PFSK-1 (cell line): ENCODE measurements at regions not wholly inside any gene's neighbourhood (a gene's known extent, or its start where the extent isn't known, plus 50 kb on each side); places are given as distances from the start of the nearest gene placed in this dataset.

ENCODE experiments used
- FOXP2 ChIP-seq: optimal IDR thresholded peaks from 2 replicates; pipeline ENCODE3; 2011; ENCODE audit warnings: borderline replicate concordance, control low read depth, inconsistent platforms; ENCODE audit not compliant: insufficient read depth; ENCODE audit errors: extremely low read length, extremely low read depth
- POLR2AphosphoS5 ChIP-seq: IDR thresholded peaks from 2 replicates; pipeline ENCODE4 v1.6.1; 2012; ENCODE audit warnings: low read depth, mild to moderate bottlenecking, control low read depth, low read length, moderate library complexity
- SIN3A ChIP-seq: IDR thresholded peaks from 2 replicates; pipeline ENCODE4 v1.6.1; 2012; ENCODE audit warnings: mild to moderate bottlenecking, low read length, moderate library complexity, borderline replicate concordance; ENCODE audit not compliant: insufficient read depth
- TAF1 ChIP-seq: IDR thresholded peaks from 2 replicates; pipeline ENCODE4 v1.6.1; 2012; ENCODE audit warnings: low read length, control low read depth, borderline replicate concordance; ENCODE audit not compliant: insufficient read depth
- TF ChIP-seq, protein P1 (sequence below), 2 experiments: IDR thresholded peaks; 2 replicates each; pipeline versions ENCODE4 v1.6.1 to v1.8.0; 2011 to 2012; ENCODE audit warnings: low read depth in 2 of 2, low read length in 2 of 2, control low read depth in 1 of 2, inconsistent platforms in 1 of 2, mild to moderate bottlenecking in 1 of 2, moderate library complexity in 1 of 2; ENCODE audit not compliant: insufficient read depth in 1 of 2

DNA sequence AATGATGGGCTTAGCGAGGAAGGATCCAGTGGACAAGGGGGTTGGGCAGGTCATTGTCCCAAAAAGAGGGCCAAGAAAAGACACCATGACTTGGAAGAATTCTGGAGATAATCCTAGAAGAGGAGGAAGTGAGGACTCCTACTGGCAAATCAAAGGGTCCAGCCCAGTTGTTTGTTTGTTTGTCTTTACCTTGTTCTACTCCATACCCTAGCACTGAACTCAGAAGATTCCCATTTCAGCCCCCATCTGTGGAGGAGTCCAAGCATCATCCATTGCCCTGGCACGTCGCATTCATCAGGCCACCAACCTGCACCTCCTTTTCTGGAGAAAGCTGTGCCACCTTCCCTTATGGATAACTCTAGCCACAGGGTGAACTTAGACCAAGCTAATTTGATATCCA, 326.2 kb downstream of the EN1 start:
- no peak for TF ChIP-seq POLR2AphosphoS5

DNA sequence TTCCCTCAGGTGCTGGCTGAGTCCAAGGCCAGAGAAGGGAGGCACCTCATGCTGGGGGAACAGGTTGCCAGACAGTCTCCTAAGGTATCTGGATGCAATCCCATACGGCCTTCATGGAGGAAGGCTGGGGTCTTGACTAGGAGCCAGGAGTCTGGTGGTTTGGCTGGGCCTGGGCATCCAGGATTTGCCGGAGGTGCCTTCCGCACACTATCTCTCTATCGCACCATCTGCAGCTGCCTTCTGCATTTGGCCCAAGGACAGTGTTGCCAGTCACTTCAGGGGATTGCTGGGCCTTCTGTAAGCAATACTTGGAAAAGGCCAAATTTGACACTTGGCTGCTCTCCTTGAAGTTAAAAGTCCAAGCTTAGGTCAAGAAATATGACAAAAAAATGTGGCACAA, 327.2 kb downstream of the EN1 start:
- TF ChIP-seq, protein P1, sequence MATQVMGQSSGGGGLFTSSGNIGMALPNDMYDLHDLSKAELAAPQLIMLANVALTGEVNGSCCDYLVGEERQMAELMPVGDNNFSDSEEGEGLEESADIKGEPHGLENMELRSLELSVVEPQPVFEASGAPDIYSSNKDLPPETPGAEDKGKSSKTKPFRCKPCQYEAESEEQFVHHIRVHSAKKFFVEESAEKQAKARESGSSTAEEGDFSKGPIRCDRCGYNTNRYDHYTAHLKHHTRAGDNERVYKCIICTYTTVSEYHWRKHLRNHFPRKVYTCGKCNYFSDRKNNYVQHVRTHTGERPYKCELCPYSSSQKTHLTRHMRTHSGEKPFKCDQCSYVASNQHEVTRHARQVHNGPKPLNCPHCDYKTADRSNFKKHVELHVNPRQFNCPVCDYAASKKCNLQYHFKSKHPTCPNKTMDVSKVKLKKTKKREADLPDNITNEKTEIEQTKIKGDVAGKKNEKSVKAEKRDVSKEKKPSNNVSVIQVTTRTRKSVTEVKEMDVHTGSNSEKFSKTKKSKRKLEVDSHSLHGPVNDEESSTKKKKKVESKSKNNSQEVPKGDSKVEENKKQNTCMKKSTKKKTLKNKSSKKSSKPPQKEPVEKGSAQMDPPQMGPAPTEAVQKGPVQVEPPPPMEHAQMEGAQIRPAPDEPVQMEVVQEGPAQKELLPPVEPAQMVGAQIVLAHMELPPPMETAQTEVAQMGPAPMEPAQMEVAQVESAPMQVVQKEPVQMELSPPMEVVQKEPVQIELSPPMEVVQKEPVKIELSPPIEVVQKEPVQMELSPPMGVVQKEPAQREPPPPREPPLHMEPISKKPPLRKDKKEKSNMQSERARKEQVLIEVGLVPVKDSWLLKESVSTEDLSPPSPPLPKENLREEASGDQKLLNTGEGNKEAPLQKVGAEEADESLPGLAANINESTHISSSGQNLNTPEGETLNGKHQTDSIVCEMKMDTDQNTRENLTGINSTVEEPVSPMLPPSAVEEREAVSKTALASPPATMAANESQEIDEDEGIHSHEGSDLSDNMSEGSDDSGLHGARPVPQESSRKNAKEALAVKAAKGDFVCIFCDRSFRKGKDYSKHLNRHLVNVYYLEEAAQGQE (IDR thresholded peaks at IDR 0.05; ENCODE audit: insufficient read depth in 1 of 2, low read depth in 2 of 2, low read length in 2 of 2) = no peak
- no peak for TF ChIP-seq TAF1

DNA sequence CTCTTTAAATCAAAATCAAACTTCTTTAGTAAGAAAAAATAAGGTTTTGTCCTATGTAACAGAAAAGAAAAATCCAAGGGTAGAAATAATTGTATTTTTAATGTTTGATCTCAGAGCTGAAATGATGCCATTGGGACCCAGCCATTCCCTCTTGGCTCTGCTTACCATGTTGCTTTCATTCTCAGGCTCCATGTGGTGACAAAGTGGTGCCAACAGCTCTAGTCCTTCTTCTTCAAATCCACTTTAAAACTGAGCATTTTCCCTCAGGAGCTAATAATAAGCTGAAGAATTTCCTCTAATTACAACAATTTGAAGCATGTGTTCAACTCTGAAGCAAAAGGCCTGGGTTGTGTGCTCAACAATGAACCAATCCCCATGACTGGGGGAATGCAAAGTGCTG, 327.9 kb downstream of the EN1 start:
- TF ChIP-seq, protein P1 (IDR thresholded peaks at IDR 0.05; ENCODE audit: insufficient read depth in 1 of 2, low read depth in 2 of 2, low read length in 2 of 2) = no peak
- no peak for TF ChIP-seq TAF1
- no peak for TF ChIP-seq SIN3A
- no peak for TF ChIP-seq FOXP2
- no peak for TF ChIP-seq POLR2AphosphoS5

DNA sequence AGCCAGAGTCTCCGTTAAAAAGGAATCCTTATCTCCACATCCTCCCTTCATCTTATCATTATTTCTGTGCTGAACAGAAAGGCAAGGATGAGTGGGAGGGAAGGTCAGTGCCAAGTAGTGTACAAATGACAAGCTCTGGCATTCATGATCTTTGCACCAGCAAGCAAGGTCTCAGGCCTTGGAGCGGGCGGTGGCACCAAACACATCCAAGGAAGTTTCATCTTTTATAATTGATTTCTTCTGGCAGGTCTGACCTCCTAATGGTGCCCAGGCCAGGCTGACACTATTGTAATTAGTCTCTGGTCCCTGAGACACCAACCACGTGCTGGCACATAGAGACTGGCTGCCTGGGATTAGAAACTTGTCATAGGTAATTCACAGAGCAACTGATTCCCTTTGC, 336.6 kb downstream of the EN1 start:
- TF ChIP-seq SIN3A (no peak), POLR2AphosphoS5 (no peak), TAF1 (no peak)
- TF ChIP-seq, protein P1 (IDR thresholded peaks at IDR 0.05; ENCODE audit: insufficient read depth in 1 of 2, low read depth in 2 of 2, low read length in 2 of 2) = no peak

DNA sequence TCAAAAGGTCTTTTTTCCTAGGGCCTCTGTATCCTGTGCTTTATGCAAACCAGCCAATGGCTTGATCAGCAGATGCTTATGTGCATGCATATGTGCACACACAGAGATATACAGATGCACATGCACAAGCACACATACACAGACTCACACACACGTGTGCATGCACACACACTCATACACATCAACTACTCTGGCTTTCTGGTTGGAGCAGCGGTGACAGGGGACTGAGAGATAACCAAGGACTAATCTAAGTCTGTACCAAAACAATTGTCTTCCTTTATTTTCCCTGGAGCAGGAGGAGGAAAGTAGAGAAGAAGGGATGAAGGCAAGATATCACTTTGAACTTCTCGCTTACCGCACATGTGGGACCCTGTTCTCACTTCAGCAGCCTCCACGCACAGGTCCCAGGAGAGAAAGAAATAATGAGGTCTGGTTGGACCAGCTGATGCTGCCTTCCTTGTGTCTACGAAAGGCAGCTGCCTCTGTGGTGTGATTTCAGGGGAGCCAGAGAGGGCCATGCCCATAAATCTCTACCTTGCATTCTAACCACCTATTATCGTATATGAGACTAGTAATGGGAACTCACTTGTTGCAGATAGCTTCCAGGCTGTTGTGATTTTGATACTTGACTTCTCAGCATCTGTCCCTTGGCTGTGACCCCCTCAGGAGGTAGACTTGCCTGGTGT, 338.0 kb downstream of the EN1 start:
- no peak for TF ChIP-seq FOXP2
- TF ChIP-seq, protein P1 (IDR thresholded peaks at IDR 0.05; ENCODE audit: insufficient read depth in 1 of 2, low read depth in 2 of 2, low read length in 2 of 2) = no peak
- TF ChIP-seq TAF1 = no peak
- no peak for TF ChIP-seq POLR2AphosphoS5
- TF ChIP-seq SIN3A = no peak
